B cell (primary cell): ENCODE measurements at regions not wholly inside any gene's neighbourhood (a gene's known extent, or its start where the extent isn't known, plus 50 kb on each side); places are given as distances from the start of the nearest gene placed in this dataset.
"Not testable (repeated sequence)": the region's sequence is repeated elsewhere in the genome, so short reads cannot be mapped to it uniquely, and the experiment has no call there.

Experiments used
- CTCF ChIP-seq: fragments of 200-600 bp; IDR thresholded peaks from one replicate; pipeline ENCODE4 v1.8.0; 2022; ENCODE audit warnings: antibody characterized with exemption, mild to moderate bottlenecking
- EZH2 ChIP-seq: IDR thresholded peaks from 2 replicates; pipeline ENCODE4 v1.6.1; 2012; ENCODE audit warnings: borderline replicate concordance, low read depth, mild to moderate bottlenecking, moderate library complexity, low read length; ENCODE audit not compliant: insufficient read depth, poor library complexity, severe bottlenecking

- not testable (repeated sequence) for TF ChIP-seq CTCF, EZH2
Observed at GRCh38 chr2:91985490-91985889, 2885.7 kb upstream of the TEKT4 start.
